HG03469 (cell line): ENCODE measurements at regions not wholly inside any gene's neighbourhood (a gene's known extent, or its start where the extent isn't known, plus 50 kb on each side); places are given as distances from the start of the nearest gene placed in this dataset.
"Not testable (repeated sequence)": the region's sequence is repeated elsewhere in the genome, so short reads cannot be mapped to it uniquely, and the experiment has no call there.

Experiments used
- ATAC-seq: cut with Tn5 transposase; IDR thresholded peaks from one replicate; pipeline ENCODE4 v1.9.1; 2021; ENCODE audit warnings: mild to moderate bottlenecking, moderate library complexity, moderate number of reproducible peaks; ENCODE audit not compliant: unreplicated experiment

DNA sequence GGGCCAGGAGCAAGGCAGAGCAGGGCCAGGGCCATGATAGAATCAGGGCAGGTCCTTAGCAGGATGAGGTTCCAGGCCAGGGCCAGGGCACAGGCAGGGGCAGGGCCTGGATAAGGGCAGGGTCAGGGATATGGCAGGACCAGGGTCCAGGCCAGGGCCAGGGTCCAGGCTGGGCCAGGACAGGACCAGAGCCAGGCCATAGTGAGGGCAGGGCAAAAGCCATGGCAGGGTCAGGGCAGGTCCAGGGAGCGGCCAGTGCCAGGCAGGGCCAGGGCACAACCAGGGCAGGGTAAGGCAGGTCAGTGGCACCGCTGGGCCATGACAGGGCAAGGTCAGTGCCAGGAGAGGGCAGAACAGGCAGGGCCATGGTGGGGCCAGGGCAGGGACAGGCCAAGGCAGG lies 152.2 kb downstream of the LIPI start:
- no peak for ATAC-seq

DNA sequence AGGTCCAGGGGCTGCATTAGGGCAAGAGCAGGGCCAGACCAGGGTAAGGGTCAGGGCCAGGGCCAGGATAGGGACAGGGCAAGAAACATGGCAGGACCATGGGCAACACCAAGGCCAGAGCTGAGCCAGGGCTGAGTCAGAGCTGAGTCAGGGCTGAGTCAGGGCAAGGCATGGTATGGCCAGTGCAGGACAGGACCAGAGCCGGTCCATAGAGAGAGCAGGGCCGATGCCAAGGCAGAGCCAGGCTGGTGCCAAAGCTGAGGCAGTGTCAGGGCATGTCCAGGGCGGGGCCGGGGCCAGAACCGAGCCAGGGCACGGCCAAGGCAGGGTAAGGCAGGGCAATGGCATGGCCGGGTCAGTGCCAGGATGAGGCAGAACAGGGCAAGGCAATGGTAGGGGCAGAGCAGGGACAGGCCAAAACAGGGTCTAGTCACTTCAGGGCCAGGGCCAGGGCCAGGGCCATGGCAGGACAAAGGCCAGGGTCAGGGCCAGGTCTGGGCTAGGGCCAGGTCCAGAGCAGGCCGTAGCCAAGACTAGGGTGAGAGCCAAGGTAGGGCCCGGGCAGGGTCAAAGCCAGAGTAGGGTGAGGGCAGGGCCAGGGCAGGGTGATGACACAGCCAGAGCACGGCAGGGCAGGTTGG lies 152.8 kb downstream of the LIPI start:
- ATAC-seq: not testable (repeated sequence)

DNA sequence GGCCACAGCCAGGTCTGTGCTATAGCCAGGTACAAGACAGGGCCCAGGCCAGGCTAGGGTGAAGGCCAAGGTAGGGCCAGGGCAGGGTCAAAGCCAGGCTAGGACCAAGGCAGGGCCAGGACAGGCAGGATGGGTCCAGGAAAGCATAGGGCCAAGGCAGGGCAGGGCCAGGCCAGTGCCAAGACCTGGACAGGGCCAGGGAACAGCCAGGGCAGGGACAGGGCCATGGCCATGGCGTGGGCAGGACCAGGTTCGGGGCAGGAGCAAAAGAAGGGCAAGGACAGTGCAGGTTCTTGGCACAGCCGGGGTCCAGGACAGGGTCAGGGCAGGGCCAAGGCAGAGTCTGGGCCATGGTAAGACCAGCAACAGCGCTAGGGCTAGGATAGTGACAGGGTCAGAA lies 153.4 kb downstream of the LIPI start:
- ATAC-seq: no peak

GRCh38 chr21:14056771-14057191 lies 154.0 kb downstream of the LIPI start:
- ATAC-seq: no peak

GRCh38 chr21:14055746-14056515 lies 154.8 kb downstream of the LIPI start:
- ATAC-seq: not testable (repeated sequence)

- ATAC-seq: no peak
These were observed 156.1 kb downstream of the LIPI start for GRCh38 chr21:14054682-14055081.

GRCh38 chr21:14050121-14050520 lies 160.6 kb downstream of the LIPI start:
- ATAC-seq: no peak

DNA sequence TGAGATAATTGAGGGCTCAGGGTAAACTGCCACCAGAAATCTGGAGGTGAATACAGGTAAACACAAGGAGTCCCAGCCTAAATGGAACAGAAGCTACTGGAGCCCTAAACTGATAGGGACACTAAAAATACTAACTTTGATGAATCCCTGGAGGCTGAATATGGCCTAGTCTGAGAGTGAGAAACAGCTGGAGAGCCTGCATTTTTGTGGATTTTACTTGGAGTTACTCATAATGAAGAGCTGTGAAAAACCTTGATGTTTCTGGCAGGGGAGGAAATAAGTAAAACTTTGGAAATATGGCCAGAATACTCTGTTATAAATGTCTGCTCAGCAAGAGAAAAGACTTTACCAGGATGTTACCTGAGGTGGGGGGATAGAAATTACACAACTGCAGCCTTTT lies 164.4 kb downstream of the LIPI start:
- ATAC-seq: no peak

GRCh38 chr21:14040386-14040785 lies 170.4 kb downstream of the LIPI start:
- ATAC-seq: no peak

DNA sequence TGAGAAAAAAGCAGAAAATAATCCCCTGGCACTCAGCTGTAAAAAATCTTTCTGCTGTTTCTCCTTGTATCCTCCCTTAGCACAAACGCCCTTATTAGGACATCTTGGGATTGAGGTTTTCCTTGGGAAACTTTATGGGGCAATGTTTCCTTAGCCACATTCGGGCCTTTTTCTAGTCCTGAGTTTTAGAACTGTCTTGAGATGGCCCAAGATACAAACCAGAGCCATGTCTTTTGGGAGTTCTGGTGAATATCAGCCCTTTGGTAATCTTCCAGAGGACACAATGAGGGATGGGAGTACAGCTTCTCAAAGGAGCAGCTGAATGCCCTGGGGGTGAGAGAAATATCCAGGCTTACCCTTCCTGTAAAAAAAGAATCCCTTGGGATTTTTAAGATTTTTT lies 182.1 kb downstream of the LIPI start:
- not testable (repeated sequence) for ATAC-seq

GRCh38 chr21:14027235-14027869 lies 183.4 kb downstream of the LIPI start:
- peak; percentile 100 for ATAC-seq

GRCh38 chr21:14020108-14020507 lies 190.6 kb downstream of the LIPI start:
- peak; percentile 51 for ATAC-seq

DNA sequence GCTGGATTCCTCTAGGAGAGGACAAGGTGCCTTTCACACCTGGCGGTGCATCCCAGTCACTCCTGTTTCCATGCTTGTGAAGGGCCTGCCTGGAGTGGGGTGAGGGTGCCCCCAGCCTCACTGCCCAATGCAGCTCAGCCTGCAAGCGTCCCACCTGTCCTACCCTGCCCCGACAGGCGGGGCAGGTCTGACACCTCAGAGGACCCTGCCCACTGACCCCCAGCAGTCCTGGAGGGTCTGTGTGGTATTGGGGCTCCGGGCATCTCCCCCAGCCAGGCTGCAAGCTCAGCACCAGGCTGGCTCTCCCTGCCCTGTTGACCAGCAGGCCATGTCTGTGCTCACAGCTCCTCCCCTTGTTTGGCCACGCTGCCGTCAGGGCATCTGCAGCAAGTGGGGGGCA lies 194.9 kb downstream of the LIPI start:
- not testable (repeated sequence) for ATAC-seq

DNA sequence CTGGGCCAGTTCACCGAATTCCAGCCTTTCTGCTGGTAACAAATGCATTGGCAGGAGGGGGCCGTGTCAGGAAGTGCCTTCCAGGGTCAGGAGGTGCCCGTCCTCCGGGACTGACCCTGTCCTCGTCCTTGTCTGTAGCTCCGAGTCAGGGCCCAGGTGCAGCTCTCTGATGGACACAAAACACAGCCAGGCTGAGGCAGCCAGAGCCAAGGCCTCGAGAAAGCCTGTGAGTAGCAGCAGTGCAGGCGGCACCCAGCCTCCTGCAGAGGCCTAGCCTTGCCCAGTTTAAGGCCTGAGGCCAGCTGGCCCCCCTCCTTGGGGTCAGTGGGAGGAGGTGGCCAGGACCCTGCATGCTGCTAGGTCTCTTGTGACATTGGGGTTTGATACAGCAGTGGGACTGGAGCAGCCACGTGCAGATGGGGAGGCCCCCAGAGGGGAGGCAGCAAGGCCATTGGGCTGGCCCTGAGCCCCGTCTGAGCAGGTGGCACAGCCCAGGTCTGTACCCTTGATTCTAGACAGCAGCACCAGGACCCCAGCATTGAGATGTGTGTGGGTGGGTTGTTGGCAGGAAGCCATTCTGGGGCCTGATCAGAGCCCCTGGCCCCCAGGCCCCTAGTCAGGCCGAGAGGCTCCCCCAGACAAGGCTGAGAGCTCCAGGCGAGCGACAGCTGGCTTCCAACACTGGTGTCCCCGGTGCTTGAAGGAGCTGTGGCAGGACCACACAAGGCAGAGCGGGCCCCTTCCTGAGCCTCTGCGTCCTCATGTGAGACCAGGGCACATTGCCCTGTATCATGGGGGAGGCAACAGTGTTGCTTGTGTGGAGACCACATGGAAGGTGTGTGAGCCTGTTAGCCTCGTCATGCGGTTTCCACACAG lies 196.9 kb downstream of the LIPI start:
- ATAC-seq: not testable (repeated sequence)

GRCh38 chr21:14013056-14013603 lies 197.6 kb downstream of the LIPI start:
- ATAC-seq: no peak

- no peak for ATAC-seq
These were observed 198.3 kb downstream of the LIPI start for GRCh38 chr21:14012409-14012808.

DNA sequence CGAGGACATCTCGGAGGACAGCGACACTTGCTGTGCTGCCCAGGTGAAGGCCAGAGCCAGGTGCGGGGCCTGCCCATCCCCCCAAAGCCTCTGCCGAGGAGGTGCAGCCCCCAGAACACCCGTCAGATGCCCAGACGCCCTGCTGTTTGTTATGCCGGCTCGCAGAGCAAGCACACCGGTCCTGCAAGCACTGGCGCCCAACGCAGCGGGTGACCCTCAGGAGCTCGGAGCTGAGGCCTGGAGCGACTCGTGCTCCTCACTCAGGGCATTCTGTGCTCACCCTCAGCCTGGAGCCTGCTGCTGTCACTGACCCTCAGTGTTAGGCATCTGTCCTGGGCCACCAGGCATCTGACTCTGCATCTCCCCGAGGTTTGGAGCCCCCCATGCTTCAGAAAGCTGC lies 199.0 kb downstream of the LIPI start:
- not testable (repeated sequence) for ATAC-seq

- not testable (repeated sequence) for ATAC-seq
These were observed 199.6 kb downstream of the LIPI start for GRCh38 chr21:14011149-14011548.

DNA sequence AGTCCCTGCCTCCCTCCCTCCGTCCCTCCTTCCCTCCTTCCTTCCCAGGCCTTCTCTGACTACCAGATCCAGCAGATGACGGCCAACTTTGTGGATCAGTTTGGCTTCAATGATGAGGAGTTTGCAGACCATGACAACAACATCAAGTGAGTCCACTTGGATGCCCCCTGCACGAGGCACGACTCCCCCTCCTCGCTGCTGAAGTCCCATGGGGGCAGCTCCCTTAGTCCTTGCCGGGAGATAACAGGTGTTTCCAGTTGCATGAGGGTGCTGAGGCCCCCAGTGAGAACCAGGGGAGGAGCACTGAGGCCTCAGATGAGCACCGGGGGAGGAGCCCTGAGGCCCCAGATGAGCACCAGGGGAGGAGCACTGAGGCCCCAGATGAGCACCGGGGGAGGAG lies 200.0 kb downstream of the LIPI start:
- no peak for ATAC-seq

- not testable (repeated sequence) for ATAC-seq
These were observed 200.8 kb downstream of the LIPI start for GRCh38 chr21:14009990-14010389.
